NCI-H345 treated with DMSO at 0.1 percent for 48 hours (cell line): ENCODE measurements at regions not wholly inside any gene's neighbourhood (a gene's known extent, or its start where the extent isn't known, plus 50 kb on each side); places are given as distances from the start of the nearest gene placed in this dataset.

Source experiments
- DNase-seq: peaks from one replicate; lab custom pipeline; 2025; ENCODE audit not compliant: unreplicated experiment; lab: John Stamatoyannopoulos, UW

DNA sequence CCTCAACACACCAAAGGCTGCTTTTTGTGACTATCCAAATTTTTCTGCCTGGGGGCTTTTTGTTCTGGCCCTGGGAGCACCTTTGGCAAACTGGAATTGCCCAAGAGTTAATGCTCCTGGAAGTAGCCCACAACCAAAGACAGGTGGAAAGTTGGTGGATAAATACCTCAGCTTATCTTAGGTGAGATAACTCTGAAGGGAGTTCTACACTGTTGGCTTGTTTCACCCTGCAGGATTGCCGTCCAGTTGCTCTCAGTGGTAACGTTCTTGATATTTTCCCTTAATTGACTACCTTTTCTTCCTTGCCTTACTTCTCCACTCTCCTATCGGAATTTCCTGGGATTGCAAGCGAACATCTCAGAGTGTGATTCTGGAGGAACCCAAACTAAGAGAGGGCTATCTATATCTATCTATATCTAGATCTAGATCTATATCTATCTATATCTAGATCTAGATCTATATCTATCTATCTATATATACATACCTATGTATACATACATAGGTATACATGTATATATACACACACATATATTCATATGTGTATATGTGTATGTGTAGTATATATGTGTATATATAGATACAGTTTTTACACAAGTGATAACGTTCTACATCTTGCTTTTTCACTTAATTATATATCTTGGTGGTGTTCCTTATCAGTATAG, 82.6 kb upstream of the DHX15 start:
- DNase-seq: no peak

DNA sequence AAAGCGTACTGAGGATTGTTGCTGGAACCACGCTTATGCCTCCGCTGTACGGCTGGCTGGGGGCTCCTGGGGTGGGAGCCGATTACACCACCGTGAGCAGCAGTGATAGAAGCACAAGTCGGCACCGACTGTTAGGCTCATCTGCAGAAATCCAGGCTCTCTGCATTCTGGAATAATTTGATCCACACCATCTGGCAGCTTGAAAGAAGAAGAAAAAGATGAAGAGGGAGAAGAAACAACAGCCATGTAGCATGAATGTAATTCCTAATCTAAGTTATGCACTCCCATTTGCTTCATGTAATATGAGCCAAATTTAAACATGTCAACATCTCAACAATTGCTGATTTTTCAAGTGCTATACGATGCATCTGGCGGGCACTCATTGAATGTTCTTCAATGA, 84.6 kb upstream of the DHX15 start:
- DNase-seq: no peak

DNA sequence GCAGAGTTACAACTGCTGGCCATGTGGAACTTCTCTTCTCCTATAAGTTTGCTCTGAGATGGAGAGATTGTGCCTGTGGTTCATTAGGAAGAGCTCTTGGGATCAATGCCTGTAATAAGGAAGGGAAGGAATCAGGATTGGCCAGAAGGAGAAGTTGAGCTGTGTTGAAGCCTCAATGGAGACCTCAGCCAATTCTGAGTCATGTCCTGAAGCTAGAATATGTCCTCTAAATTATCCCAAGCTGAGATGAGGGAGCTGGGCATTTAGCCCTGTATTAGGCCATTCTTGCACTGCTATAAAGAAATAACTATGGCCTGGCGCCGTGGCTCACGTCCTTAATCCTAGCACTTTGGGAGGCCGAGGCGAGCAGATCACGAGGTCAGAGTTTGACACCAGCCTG, 85.4 kb upstream of the DHX15 start:
- no peak for DNase-seq

DNA sequence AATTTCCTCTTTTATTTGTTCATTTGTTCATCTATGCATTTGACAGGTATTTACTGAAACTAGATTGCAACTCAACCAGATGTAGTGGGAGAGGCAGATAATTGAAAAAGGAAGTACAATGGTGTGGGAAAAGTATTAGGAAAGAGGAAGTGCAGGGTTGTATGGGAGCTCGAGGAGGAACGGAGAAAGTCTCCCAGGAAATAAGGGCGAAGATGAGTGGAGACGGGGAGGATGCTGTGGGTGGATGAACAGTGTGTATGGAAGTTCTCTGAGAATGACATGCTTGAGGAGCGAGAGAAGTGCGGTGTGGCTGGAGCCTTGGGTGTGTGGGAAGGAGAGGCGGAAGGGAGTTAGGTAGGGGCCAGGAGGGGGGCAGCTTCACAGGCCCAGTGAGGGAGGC, 87.5 kb upstream of the DHX15 start:
- no peak for DNase-seq

DNA sequence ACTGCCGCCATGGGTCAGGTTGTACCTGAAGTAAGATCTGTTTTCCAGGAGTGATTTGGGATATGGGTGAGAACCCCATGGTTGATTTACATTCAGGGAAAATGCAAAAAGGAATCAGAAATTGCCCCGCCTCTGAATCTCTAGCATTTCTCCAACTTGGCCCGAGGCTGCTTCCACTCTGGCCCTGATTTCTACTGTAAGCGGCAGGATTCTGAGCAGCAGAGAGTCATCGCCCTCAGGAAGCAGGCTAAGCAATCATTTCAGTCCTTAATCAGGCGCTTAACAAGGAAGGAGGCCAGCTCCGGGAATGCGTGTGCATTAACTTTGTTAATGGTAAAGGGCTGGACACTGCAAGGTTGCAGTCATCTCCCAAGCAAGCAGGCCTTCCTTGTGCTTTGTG, 88.5 kb upstream of the DHX15 start:
- no peak for DNase-seq

DNA sequence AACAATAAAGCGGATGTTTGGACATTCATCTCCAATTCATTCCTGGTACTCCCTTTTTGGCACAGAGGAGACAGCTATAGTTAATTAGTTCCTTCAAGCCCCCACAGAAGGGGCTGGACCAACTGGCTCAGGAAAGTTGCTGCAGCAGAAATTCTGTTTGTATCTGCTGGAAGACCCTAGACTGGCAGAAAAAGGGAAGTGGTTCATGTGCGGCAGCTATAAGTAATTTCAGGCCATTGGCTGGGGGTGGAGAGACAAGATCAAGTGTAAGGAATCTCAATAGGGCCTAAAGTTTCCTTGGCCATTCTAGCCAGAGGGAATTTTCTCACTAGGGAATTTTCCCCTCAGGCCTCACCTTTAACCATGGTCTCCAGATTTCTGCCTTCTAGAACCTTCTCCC, 89.9 kb upstream of the DHX15 start:
- DNase-seq: no peak

DNA sequence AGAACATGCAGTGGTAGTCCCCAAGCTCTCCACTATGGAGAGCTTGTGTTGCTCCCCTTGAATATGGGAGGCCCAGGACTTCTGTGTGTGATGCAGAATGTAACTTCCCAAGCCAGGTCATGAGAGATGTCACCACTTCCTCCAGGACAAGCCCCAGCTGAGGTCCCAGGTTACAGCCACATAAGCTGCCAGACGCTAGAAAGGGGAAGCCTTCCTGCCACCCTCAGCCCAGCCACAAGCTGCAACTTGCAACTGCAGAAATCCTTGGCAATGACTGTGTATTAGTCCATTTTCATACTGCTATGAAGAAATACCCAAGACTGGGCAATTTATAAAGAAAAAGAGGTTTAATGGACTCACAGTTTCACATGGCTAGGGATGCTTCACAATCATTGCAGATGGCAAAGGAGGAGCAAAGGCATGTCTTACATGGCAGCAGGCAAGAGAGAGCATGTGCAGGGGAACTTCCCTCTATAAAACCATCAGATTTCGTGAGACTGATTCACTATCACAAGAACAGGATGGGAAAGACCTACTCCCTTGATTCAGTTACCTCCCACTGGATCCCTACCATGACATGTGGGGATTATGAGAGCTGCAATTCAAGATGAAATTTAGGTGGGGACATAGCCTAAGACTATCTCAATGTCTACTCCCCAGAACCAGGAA, 91.5 kb upstream of the DHX15 start:
- DNase-seq: no peak

DNA sequence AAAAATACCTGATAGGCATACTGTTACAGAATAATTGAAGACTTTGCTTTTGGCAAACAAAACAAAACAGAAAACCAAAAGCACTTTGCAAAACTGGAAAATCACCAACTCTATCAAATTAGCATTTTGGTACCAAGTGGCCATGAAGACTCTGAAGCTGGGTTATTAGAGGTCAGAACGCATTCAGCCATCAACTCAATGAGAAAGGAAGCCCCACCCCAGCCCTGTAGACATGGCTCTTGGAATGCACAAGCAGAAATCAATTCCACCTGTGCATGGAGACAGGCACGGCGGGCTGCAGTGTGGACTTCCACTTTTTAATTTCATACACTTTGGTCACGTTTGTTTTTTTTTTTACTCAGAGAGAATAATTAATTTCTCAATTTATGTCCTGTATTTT, 93.6 kb upstream of the DHX15 start:
- DNase-seq: no peak

DNA sequence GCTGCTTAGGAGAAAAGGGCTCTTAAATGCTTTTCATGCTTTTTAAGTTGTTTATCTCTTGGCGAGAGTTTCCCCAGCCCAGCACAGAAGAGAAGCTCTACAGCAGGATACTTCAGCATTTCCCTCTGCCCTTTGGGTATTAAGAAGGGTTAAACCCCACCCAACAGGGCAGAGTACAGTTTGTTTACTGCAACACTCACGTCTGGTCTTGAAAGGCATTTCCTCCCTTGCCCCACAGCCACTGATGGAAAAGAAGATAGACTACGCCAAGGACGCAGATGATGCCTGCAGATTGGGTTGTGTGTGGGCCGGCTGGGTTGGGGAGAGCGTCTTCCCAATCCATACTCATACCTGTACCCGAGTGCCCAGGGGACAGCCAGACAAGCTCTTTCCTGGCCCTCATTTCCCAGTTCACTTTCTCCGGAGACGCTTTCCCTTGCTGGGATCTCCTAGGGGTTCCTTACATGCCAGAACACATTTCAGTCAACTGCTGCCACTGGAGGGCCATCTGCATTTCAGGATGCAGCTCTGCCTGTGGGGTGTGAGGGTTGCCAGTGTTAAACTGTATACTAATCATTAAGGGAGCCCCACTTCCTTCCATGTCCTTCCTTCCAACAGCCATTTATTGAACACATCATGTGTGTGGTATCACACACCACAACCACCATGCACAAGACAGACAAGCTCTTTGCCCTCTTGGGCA, 96.5 kb upstream of the DHX15 start:
- no peak for DNase-seq

DNA sequence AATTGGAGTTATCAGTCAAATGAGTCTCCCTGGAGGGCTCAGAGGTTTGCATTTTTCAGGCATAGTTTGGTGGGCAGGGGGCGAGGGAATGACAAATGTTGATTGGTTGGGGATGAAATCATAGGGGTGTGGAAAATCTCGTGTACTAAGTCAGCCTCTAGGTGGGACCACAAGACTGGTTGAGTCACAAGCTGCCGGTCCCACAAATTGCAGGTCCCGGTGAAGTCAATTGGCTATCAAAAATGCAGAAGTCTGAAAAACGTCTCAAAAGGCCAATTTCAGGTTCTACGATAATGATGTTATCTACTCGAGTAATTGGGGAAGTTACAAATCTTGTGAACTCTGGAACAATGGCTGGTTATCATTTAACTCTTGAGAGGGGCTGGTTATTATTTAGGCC, 98.8 kb upstream of the DHX15 start:
- no peak for DNase-seq

DNA sequence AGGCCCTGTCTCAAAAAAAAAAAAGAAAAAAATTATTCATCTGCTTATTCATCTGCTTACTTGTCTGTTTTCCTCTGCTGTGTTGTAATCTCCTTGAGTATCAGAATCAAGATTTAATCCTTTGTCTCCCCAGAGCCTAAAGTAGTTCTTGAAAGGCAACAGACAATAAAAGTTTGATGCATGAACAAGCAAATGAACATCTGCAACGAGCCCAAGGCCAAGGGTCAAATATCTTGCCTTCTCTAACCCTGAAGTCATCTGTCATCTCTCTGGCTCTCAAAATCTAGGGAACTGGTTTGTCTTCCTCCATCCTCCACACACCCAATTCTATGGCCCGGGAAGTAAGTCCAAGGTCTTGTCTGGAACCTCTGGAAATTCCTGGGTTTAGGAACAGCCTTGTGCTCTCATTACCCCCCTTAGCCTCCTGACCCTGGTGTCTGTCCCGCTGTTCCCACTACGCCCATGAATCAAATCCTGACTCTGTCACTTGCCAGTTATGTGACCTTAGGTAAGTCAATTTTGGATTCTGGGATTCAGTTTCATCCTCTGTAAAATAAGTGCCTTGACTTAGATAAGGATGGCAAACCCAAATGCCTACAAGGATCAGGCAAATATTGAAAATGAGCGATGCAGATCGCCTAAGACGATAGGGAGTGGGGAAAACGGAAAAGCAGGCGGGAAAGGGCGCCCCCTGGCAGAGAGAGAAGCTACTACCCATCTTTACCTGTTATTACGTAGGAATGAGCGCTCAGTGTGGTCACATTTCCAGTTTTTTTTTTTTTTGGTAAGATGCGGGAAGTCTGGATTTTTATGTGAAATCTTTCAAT, 102.7 kb upstream of the DHX15 start:
- DNase-seq: no peak

DNA sequence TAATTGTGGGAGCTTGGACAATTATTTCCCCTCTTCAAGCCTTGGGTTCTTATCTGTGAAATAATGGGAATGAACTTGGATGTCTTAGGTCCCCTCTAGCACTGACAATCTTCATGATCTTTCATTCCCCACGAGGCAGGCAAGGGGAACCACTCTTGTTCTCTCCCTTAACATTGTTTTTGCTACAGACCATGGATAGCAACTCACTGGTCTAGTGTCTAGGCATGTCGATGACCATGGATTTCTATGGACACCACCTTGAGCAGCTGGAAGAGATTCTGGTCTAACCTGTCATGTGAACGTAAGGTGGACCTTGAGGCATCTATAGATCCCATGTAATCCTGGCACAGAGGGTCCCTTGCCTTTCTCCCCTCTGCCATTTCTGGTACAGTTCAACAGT, 104.1 kb upstream of the DHX15 start:
- no peak for DNase-seq

DNA sequence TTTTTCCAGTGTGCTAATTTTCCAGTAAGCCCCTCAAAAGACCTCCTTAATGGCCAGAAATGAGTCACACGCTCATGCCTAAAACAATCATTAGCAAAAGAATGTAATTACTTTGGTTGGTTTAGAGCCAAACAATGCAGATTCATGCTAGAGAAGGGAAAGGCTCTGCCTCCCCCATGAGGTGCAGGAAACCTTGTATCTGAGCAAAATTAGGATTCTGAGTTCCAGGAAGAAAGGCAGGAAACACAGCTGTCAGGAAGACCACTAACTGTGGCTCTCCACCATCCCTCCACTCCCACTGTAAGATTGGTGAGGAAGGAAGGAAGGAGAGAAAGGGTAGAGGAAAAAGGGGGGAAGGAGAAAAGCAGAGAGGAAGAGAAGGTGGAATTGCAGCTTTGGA, 104.9 kb upstream of the DHX15 start:
- no peak for DNase-seq

DNA sequence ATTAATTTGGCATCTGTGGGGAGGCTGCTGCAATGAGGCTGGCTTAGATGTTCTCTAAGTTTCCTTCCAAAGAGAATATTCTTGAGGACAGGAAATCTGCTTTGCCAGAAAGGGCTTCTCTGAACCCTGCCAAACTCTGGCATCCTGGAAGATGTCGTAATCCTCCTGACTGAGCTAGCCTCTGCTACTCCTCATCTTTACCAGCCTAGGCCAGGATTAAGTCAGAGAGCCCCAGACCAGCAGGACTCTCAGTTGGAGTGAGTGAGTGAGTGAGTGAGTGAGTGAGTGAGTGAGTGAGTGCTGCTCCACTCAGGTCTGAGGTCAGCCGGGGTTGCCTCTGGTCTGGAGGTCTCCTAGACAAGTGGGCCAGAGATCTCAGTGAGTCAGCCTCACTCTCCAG, 104.9 kb upstream of the SOD3 start:
- no peak for DNase-seq

DNA sequence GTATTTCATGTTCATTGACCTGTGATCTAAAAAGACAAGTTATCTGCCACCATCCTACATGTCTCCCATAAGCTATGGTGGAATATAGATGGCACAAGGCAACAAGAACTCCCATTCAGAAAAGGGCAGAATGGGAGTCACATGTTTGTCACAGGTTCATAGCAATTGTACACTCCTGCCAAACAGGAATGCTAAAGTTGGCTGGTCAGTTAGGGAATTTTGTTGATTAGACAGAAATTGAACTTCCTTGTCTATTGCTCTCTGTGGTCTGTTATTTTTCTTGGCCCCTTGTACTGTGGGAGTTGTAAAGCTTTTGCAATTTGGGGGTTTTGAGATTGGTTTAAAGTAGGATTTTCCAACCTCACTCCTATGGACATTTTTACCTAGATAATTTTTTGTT, 101.7 kb upstream of the SOD3 start:
- DNase-seq: no peak

DNA sequence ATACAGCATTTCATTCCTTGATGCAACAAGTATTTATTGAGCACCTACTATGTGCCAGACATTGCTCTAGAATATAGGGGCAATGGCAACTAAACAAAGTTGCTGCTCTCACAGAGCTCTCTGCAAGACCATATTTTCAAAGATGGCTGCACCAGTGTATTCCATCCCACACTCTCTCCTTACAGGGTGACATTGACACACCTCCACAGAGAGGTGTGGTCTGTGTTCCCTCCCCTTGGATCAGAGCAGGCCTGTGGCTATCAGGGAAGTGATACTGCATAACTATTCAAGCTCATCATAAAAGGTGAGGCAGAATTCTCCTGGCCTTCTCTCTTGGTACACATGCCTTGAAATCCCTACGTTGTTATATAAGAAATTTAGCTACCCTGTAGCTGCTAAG, 95.3 kb upstream of the SOD3 start:
- DNase-seq: no peak

DNA sequence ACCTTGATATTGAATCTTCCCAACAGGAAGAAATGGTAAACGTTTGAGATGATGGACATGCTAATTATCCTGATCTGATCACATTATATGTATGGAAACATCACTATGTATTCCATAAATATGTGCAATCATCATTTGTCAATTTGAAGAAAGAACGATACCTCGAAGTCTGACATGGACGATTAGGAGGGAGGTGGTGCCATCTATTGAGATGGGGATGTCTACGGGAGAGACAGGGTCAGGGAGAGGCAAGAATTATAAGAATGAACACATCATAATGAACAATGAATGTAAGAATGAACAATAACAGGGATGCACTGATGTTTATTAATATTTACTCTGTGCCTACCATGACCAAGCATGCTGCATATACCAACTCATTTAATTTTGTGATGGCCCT, 93.7 kb upstream of the SOD3 start:
- no peak for DNase-seq

DNA sequence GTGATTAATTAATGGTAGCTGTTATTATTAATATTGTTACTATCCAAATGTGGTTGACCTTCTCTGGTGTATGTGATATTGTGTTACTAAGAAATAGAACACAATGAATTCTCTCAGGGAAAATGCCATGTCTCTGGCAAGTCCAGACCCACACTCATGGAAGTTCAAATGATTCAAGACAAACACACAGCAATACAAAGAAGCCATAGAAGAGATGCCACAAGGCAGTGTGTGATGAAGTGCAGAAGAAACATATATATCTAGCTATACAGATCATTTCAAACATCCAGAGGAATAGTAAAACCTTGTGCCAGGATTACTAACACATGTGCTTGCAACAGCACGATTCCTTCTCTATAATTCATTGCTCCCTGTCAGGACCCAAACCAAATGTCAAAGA, 93.1 kb upstream of the SOD3 start:
- no peak for DNase-seq

DNA sequence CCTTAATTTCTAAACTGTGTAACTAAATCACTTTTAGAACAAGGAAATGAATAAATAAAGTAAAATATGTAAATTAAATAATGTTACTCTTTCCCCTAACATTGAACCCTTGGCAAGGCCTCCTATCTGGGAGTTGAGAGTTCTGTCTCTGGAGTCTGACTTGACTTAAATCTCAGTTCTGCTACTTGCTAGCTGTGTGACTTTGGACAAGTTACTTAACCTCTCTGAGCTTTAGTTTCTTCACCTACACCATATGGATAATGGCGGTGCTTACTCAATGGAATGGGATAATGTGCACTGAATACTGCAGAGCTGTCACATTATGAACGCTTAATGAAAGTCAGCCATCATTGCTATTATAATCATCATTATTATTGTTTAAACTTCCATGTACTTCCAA, 92.1 kb upstream of the SOD3 start:
- no peak for DNase-seq

DNA sequence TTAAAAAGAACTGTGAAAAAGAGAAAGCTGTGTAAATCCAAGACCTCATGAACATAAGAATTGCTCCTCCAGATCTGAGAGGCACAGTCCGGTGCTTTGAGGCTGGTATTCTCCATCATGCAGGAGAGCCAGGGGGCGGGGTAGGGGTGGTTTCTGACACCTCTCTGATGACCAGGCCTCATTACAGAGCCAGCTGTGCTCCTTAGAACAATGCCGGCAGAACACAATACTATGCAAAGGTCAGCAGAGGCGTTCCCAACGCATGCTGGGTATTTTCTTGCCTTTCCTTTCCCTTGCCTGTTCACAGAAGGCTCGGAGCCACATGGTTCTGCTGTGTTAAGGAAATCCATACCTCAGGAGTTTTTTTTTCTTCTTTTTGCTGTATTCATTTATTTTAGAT, 91.2 kb upstream of the SOD3 start:
- no peak for DNase-seq

DNA sequence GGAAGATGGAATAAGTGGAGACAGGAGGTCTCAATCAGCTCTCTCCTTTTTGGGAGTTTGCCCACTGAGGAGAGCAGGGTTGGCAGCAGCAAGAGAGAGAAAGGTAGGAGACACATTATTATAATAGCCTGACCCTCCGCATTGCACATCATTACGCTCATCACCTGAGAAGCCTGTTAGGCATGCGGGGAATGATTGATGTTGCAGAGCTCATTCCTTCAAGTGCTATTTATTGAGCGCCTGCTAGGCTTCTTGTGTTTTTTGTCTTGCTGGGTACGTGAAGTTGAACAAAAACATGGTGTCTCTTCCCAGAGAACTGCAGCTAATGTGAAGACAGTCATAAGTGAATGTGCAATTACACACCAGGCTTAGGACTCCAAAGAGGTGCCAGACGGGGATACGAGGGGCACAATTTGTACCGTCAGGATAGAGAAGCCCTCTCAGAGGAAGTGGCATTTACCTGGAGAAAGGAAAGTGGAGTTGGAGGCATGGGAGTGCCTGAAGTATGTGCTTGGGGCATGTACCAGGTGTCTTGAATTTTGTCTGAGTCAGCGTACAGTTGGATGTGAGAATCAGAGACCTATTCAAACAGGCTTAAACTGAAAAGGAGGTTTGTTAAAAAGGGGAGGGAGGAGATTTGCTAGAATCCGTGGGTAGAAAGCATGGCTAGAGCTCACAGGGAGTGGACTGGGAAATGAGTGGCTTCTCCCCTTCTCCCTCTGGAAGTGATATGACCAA, 90.2 kb upstream of the SOD3 start:
- no peak for DNase-seq
